ENCODE measurements at regions not wholly inside any gene's neighbourhood (a gene's known extent, or its start where the extent isn't known, plus 50 kb on each side); places are given as distances from the start of the nearest gene placed in this dataset.

DNA sequence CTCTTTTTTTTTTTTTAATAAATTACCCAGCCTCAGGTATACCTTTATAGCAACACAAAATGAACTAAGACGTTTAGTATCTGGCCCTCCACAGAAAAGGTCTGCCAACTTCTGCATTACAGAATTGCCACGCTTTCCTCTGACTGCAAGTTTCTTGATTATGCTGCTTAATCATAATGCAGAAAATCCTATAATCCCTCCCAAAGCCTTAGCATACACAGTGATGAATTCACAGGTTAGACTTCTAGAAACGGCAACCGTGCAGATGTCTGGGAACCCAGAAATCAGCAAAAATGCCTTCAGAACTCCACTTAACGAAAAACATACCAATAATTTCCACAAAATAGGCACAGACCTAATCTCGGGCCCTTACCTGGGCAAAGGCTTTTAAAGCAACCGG is 144.7 kb upstream of the FRMD4B start:
- TF ChIP-seq POLR2AphosphoS5 (IDR thresholded peaks at IDR 0.05; ENCODE audit: low read depth, low read length) (no peak), TAF1 (IDR thresholded peaks at IDR 0.05; ENCODE audit: borderline replicate concordance, insufficient read depth, low read length) (no peak)
- TF ChIP-seq, protein P1, sequence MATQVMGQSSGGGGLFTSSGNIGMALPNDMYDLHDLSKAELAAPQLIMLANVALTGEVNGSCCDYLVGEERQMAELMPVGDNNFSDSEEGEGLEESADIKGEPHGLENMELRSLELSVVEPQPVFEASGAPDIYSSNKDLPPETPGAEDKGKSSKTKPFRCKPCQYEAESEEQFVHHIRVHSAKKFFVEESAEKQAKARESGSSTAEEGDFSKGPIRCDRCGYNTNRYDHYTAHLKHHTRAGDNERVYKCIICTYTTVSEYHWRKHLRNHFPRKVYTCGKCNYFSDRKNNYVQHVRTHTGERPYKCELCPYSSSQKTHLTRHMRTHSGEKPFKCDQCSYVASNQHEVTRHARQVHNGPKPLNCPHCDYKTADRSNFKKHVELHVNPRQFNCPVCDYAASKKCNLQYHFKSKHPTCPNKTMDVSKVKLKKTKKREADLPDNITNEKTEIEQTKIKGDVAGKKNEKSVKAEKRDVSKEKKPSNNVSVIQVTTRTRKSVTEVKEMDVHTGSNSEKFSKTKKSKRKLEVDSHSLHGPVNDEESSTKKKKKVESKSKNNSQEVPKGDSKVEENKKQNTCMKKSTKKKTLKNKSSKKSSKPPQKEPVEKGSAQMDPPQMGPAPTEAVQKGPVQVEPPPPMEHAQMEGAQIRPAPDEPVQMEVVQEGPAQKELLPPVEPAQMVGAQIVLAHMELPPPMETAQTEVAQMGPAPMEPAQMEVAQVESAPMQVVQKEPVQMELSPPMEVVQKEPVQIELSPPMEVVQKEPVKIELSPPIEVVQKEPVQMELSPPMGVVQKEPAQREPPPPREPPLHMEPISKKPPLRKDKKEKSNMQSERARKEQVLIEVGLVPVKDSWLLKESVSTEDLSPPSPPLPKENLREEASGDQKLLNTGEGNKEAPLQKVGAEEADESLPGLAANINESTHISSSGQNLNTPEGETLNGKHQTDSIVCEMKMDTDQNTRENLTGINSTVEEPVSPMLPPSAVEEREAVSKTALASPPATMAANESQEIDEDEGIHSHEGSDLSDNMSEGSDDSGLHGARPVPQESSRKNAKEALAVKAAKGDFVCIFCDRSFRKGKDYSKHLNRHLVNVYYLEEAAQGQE (IDR thresholded peaks at IDR 0.05; ENCODE audit: insufficient read depth in 1 of 2, low read depth in 2 of 2, low read length in 2 of 2): no peak

All from PFSK-1 (cell line).